ENCODE measurements at regions not wholly inside any gene's neighbourhood (a gene's known extent, or its start where the extent isn't known, plus 50 kb on each side); places are given as distances from the start of the nearest gene placed in this dataset.

GRCh38 chr1:227490478-227490877 is 72.9 kb upstream of the ZNF678 start:
- no peak for DNase-seq (ENCODE audit: low read depth, low spot score)
- H3K36me3 ChIP-seq (ENCODE audit: control insufficient read depth in 2 of 2, insufficient read depth in 2 of 2, low read length in 1 of 2): no peaks in the 10 kb centered on the region
- ChIA-PET POLR2A (no interaction called here), CTCF (interaction anchor here (1.1 to 1.7 kb wide), 2 partner anchors 9 to 317 kb away, joined by 3 to 6 read pairs; no protein-coding TSS in a partner anchor), SMC1A (ENCODE audit: uncharacterized antibody, unreplicated experiment) (no interaction called here), RAD21 (ENCODE audit: unreplicated experiment) (no interaction called here)
- no peak overlapping the region for H2AFZ ChIP-seq (ENCODE audit: control insufficient read depth, low read depth, low read length)
- no TSS peak for BruUV-seq (replicated peaks)
- in situ Hi-C loops (cut with MboI): no loop called here
- H4K20me1 ChIP-seq (ENCODE audit: control insufficient read depth, insufficient read depth): no peaks in the 10 kb centered on the region
- H3K27ac ChIP-seq (ENCODE audit: control insufficient read depth, insufficient read depth): no peak overlapping the region
- no peak overlapping the region for H3K4me3 ChIP-seq
- no peak for ATAC-seq
- H3K4me1 ChIP-seq (ENCODE audit: control insufficient read depth, insufficient read depth, low read length): no peaks in the 10 kb centered on the region
- no peaks in the 10 kb centered on the region for H3K27me3 ChIP-seq (replicated peaks in 1 of 2; ENCODE audit: control insufficient read depth in 2 of 2, insufficient read depth in 2 of 2, low read length in 1 of 2)
- no peak overlapping the region for H3K9ac ChIP-seq (ENCODE audit: control insufficient read depth, insufficient read depth, low read length)
- intact Hi-C loops (cut with micrococcal nuclease; ENCODE audit: unreplicated experiment): no loop called here
- FAIRE-seq: no peak
- H3K9me3 ChIP-seq (replicated peaks; ENCODE audit: control insufficient read depth, insufficient read depth, low read length): no peaks in the 10 kb centered on the region; the same call in 1 of the 3 replicates
- TF ChIP-seq PAX5 (IDR thresholded peaks at IDR 0.05; ENCODE audit: borderline replicate concordance, low read depth, low read length) (no peak), IRF5 (IDR thresholded peaks at IDR 0.05; ENCODE audit: borderline replicate concordance) (no peak), JUND (IDR thresholded peaks at IDR 0.05; ENCODE audit: low read depth, low read length) (no peak), JUNB (IDR thresholded peaks at IDR 0.05) (no peak), NBN (IDR thresholded peaks at IDR 0.05) (no peak)
- H3K79me2 ChIP-seq (ENCODE audit: control insufficient read depth, insufficient read depth, low read length): no peaks in the 10 kb centered on the region
- WGBS (ENCODE audit: insufficient coverage, insufficient replicate concordance, low lambda C conversion rate, missing lambda C conversion rate): 27% methylated on average over 5 of the region's 5 CpGs
- no peak overlapping the region for H3K4me2 ChIP-seq (ENCODE audit: control insufficient read depth, insufficient read depth)

GRCh38 chr1:227490001-227490400 is 73.4 kb upstream of the ZNF678 start:
- BruUV-seq (replicated peaks): no TSS peak
- Histone ChIP-seq H3K4me1 (ENCODE audit: control insufficient read depth, insufficient read depth, low read length) (no peaks in the 10 kb centered on the region), H2AFZ (ENCODE audit: control insufficient read depth, low read depth, low read length) (no peak overlapping the region), H4K20me1 (ENCODE audit: control insufficient read depth, insufficient read depth) (no peaks in the 10 kb centered on the region), H3K4me3 (no peak overlapping the region), H3K79me2 (ENCODE audit: control insufficient read depth, insufficient read depth, low read length) (no peaks in the 10 kb centered on the region), H3K27me3 (replicated peaks in 1 of 2; ENCODE audit: control insufficient read depth in 2 of 2, insufficient read depth in 2 of 2, low read length in 1 of 2) (no peaks in the 10 kb centered on the region), H3K27ac (ENCODE audit: control insufficient read depth, insufficient read depth) (no peak overlapping the region), H3K9me3 (replicated peaks; ENCODE audit: control insufficient read depth, insufficient read depth, low read length) (no peaks in the 10 kb centered on the region; the same call in 1 of the 3 replicates), H3K36me3 (ENCODE audit: control insufficient read depth in 2 of 2, insufficient read depth in 2 of 2, low read length in 1 of 2) (no peaks in the 10 kb centered on the region), H3K9ac (ENCODE audit: control insufficient read depth, insufficient read depth, low read length) (no peak overlapping the region), H3K4me2 (ENCODE audit: control insufficient read depth, insufficient read depth) (no peak overlapping the region)
- ChIA-PET RAD21 (ENCODE audit: unreplicated experiment) (no interaction called here), POLR2A (no interaction called here), SMC1A (ENCODE audit: uncharacterized antibody, unreplicated experiment) (interaction anchor here (0.5 kb wide), 1 partner anchor 15 kb away, joined by 3 read pairs; no protein-coding TSS in a partner anchor), CTCF (interaction anchor here (0.8 to 1.7 kb wide), 3 partner anchors 8 to 318 kb away, joined by 3 to 6 read pairs (median 3); no protein-coding TSS in a partner anchor)
- FAIRE-seq (no peak), DNase-seq (ENCODE audit: low read depth, low spot score) (no peak), ATAC-seq (no peak)
- in situ Hi-C loops (cut with MboI) (no loop called here), intact Hi-C loops (cut with micrococcal nuclease; ENCODE audit: unreplicated experiment) (no loop called here)
- 17% methylated on average over 2 of the region's 2 CpGs for WGBS (ENCODE audit: insufficient coverage, insufficient replicate concordance, low lambda C conversion rate, missing lambda C conversion rate)
- no peak for TF ChIP-seq SREBF2 (IDR thresholded peaks at IDR 0.05; ENCODE audit: low read length)
- TF ChIP-seq RB1 (IDR thresholded peaks at IDR 0.05; ENCODE audit: borderline replicate concordance): no peak
- TF ChIP-seq HDGF (IDR thresholded peaks at IDR 0.05): no peak
- TF ChIP-seq PML (IDR thresholded peaks at IDR 0.05; ENCODE audit: low read length): no peak
- TF ChIP-seq MXI1 (IDR thresholded peaks at IDR 0.05; ENCODE audit: low read depth, low read length): no peak
- TF ChIP-seq E2F8 (IDR thresholded peaks at IDR 0.05; ENCODE audit: low read depth, partially characterized antibody): no peak
- no peak for TF ChIP-seq EZH2 (IDR thresholded peaks at IDR 0.05; ENCODE audit: borderline replicate concordance, control insufficient read depth, low read depth, low read length)
- no peak for TF ChIP-seq BCL11A (IDR thresholded peaks at IDR 0.05; ENCODE audit: low read depth, low read length)
- no peak for TF ChIP-seq SUZ12 (IDR thresholded peaks at IDR 0.05; ENCODE audit: unreplicated experiment)

Measured in GM12878 (cell line).